Neuron (in vitro differentiated cells): ENCODE measurements at regions not wholly inside any gene's neighbourhood (a gene's known extent, or its start where the extent isn't known, plus 50 kb on each side); places are given as distances from the start of the nearest gene placed in this dataset.

Source experiments
- H2AFZ ChIP-seq: one replicate; pipeline ENCODE4 v1.6.1; 2013; ENCODE audit warnings: low read depth, mild to moderate bottlenecking, inconsistent platforms, low read length, moderate library complexity
- H3K27me3 ChIP-seq: one replicate; pipeline ENCODE4 v1.6.1; 2013; ENCODE audit warnings: low read length; ENCODE audit not compliant: insufficient read depth
- H3K36me3 ChIP-seq: one replicate; pipeline ENCODE4 v1.6.1; 2013; ENCODE audit warnings: low read length; ENCODE audit not compliant: insufficient read depth
- H3K4me1 ChIP-seq: one replicate; pipeline ENCODE4 v1.6.1; 2013; ENCODE audit warnings: low read length; ENCODE audit not compliant: insufficient read depth
- H3K4me3 ChIP-seq: 2 replicates; pipeline ENCODE4 v1.5.1; 2013; ENCODE audit warnings: mild to moderate bottlenecking, low read length, moderate library complexity
- H3K9me3 ChIP-seq: one replicate; pipeline ENCODE4 v1.6.1; 2013; ENCODE audit warnings: low read length

- Histone ChIP-seq H3K27me3 (no peaks in the 10 kb centered on the region), H3K4me1 (peaks cover 42% of the 10 kb centered on the region), H2AFZ (no peak overlapping the region), H3K36me3 (no peaks in the 10 kb centered on the region), H3K4me3 (no peak overlapping the region), H3K9me3 (no peaks in the 10 kb centered on the region)
Observed at GRCh38 chr2:226154610-226155009, 645.0 kb downstream of the IRS1 start.

GRCh38 chr2:226153553-226153952 is 646.1 kb downstream of the IRS1 start:
- no peaks in the 10 kb centered on the region for H3K9me3 ChIP-seq
- H3K27me3 ChIP-seq, result no peaks in the 10 kb centered on the region
- H3K4me1 ChIP-seq, result peaks cover 31% of the 10 kb centered on the region
- no peak overlapping the region for H2AFZ ChIP-seq
- H3K36me3 ChIP-seq, result no peaks in the 10 kb centered on the region
- H3K4me3 ChIP-seq, result no peak overlapping the region

- H3K4me1 ChIP-seq, result peaks cover 18% of the 10 kb centered on the region
- H3K27me3 ChIP-seq, result no peaks in the 10 kb centered on the region
- H3K4me3 ChIP-seq, result no peak overlapping the region
- no peaks in the 10 kb centered on the region for H3K36me3 ChIP-seq
- H2AFZ ChIP-seq, result no peak overlapping the region
- H3K9me3 ChIP-seq, result no peaks in the 10 kb centered on the region
Observed at GRCh38 chr2:226151157-226151556, 648.5 kb downstream of the IRS1 start.

GRCh38 chr2:226143091-226143490 is 656.5 kb downstream of the IRS1 start:
- Histone ChIP-seq H3K9me3 (no peaks in the 10 kb centered on the region), H2AFZ (no peak overlapping the region), H3K27me3 (no peaks in the 10 kb centered on the region), H3K4me3 (no peak overlapping the region), H3K4me1 (peaks cover 6% of the 10 kb centered on the region), H3K36me3 (no peaks in the 10 kb centered on the region)

GRCh38 chr2:226142463-226142862 is 657.2 kb downstream of the IRS1 start:
- Histone ChIP-seq H3K9me3 (no peaks in the 10 kb centered on the region), H3K36me3 (no peaks in the 10 kb centered on the region), H3K4me3 (no peak overlapping the region), H2AFZ (no peak overlapping the region), H3K4me1 (peaks cover 6% of the 10 kb centered on the region), H3K27me3 (no peaks in the 10 kb centered on the region)

- peaks cover 6% of the 10 kb centered on the region for H3K4me1 ChIP-seq
- H3K4me3 ChIP-seq, result no peak overlapping the region
- no peak overlapping the region for H2AFZ ChIP-seq
- H3K36me3 ChIP-seq, result no peaks in the 10 kb centered on the region
- no peaks in the 10 kb centered on the region for H3K27me3 ChIP-seq
- no peaks in the 10 kb centered on the region for H3K9me3 ChIP-seq
Observed at GRCh38 chr2:226140594-226140993, 659.0 kb downstream of the IRS1 start.

- no peak overlapping the region for H3K4me3 ChIP-seq
- no peaks in the 10 kb centered on the region for H3K9me3 ChIP-seq
- peaks cover 6% of the 10 kb centered on the region for H3K4me1 ChIP-seq
- no peaks in the 10 kb centered on the region for H3K36me3 ChIP-seq
- H2AFZ ChIP-seq, result no peak overlapping the region
- H3K27me3 ChIP-seq, result no peaks in the 10 kb centered on the region
Observed at GRCh38 chr2:226139759-226140158, 659.9 kb downstream of the IRS1 start.

GRCh38 chr2:226137201-226137811 is 662.3 kb downstream of the IRS1 start:
- no peak overlapping the region for H2AFZ ChIP-seq
- H3K4me1 ChIP-seq, result peaks cover 13% of the 10 kb centered on the region
- no peaks in the 10 kb centered on the region for H3K36me3 ChIP-seq
- H3K9me3 ChIP-seq, result no peaks in the 10 kb centered on the region
- H3K4me3 ChIP-seq, result no peak overlapping the region
- no peaks in the 10 kb centered on the region for H3K27me3 ChIP-seq

- H3K27me3 ChIP-seq, result no peaks in the 10 kb centered on the region
- H3K4me3 ChIP-seq, result no peak overlapping the region
- H2AFZ ChIP-seq, result no peak overlapping the region
- no peaks in the 10 kb centered on the region for H3K36me3 ChIP-seq
- no peaks in the 10 kb centered on the region for H3K9me3 ChIP-seq
- H3K4me1 ChIP-seq, result peaks cover 19% of the 10 kb centered on the region
Observed at GRCh38 chr2:226136739-226137138, 662.9 kb downstream of the IRS1 start.

GRCh38 chr2:226135861-226136548 is 663.6 kb downstream of the IRS1 start:
- peaks cover 23% of the 10 kb centered on the region for H3K4me1 ChIP-seq
- no peaks in the 10 kb centered on the region for H3K9me3 ChIP-seq
- no peaks in the 10 kb centered on the region for H3K27me3 ChIP-seq
- no peak overlapping the region for H3K4me3 ChIP-seq
- no peaks in the 10 kb centered on the region for H3K36me3 ChIP-seq
- no peak overlapping the region for H2AFZ ChIP-seq

GRCh38 chr2:226132323-226133215 is 667.1 kb downstream of the IRS1 start:
- Histone ChIP-seq H3K4me3 (no peak overlapping the region), H3K9me3 (no peaks in the 10 kb centered on the region), H3K4me1 (peaks cover 19% of the 10 kb centered on the region), H3K36me3 (no peaks in the 10 kb centered on the region), H3K27me3 (no peaks in the 10 kb centered on the region), H2AFZ (no peak overlapping the region)

GRCh38 chr2:226131299-226131784 is 668.3 kb downstream of the IRS1 start:
- H2AFZ ChIP-seq, result no peak overlapping the region
- H3K27me3 ChIP-seq, result no peaks in the 10 kb centered on the region
- H3K4me1 ChIP-seq, result peaks cover 19% of the 10 kb centered on the region
- no peaks in the 10 kb centered on the region for H3K36me3 ChIP-seq
- no peak overlapping the region for H3K4me3 ChIP-seq
- no peaks in the 10 kb centered on the region for H3K9me3 ChIP-seq

- no peaks in the 10 kb centered on the region for H3K36me3 ChIP-seq
- H3K4me1 ChIP-seq, result peaks cover 19% of the 10 kb centered on the region
- no peak overlapping the region for H3K4me3 ChIP-seq
- H2AFZ ChIP-seq, result no peak overlapping the region
- no peaks in the 10 kb centered on the region for H3K27me3 ChIP-seq
- no peaks in the 10 kb centered on the region for H3K9me3 ChIP-seq
Observed at GRCh38 chr2:226130192-226130591, 669.4 kb downstream of the IRS1 start.
